NCI-H1417 (cell line): ENCODE measurements at regions not wholly inside any gene's neighbourhood (a gene's known extent, or its start where the extent isn't known, plus 50 kb on each side); places are given as distances from the start of the nearest gene placed in this dataset.

Source experiments
- DNase-seq, 3 experiments: peaks; one replicate each; lab custom pipeline; 2025; lab: John Stamatoyannopoulos, UW

GRCh38 chr2:104043864-104044263 lies 810.1 kb upstream of the POU3F3 start:
- peak in 2 of 3 experiments; percentile 48 to 77 for DNase-seq

GRCh38 chr2:104045071-104045470 lies 808.8 kb upstream of the POU3F3 start:
- no peak for DNase-seq

- DNase-seq: peak in 2 of 3 experiments; percentile 39 to 68
These were observed 807.4 kb upstream of the POU3F3 start for GRCh38 chr2:104046466-104046865.

- no peak for DNase-seq
These were observed 806.4 kb upstream of the POU3F3 start for GRCh38 chr2:104047516-104047915.

GRCh38 chr2:104049438-104049837 lies 804.5 kb upstream of the POU3F3 start:
- DNase-seq: no peak

GRCh38 chr2:104049981-104050380 lies 803.9 kb upstream of the POU3F3 start:
- no peak for DNase-seq

GRCh38 chr2:104050656-104051242 lies 803.2 kb upstream of the POU3F3 start:
- peak in 2 of 3 experiments; percentile 46 to 89 for DNase-seq

- DNase-seq: no peak
These were observed 802.1 kb upstream of the POU3F3 start for GRCh38 chr2:104051766-104052165.

GRCh38 chr2:104052356-104052755 lies 801.6 kb upstream of the POU3F3 start:
- DNase-seq: no peak

- no peak for DNase-seq
These were observed 797.5 kb upstream of the POU3F3 start for GRCh38 chr2:104056451-104056850.

- no peak for DNase-seq
These were observed 785.2 kb upstream of the POU3F3 start for GRCh38 chr2:104068665-104069064.

GRCh38 chr2:104077573-104077972 lies 776.3 kb upstream of the POU3F3 start:
- no peak for DNase-seq

- no peak for DNase-seq
These were observed 775.3 kb upstream of the POU3F3 start for GRCh38 chr2:104078431-104079157.

GRCh38 chr2:104088745-104089144 lies 765.2 kb upstream of the POU3F3 start:
- no peak for DNase-seq

- DNase-seq: no peak
These were observed 763.5 kb upstream of the POU3F3 start for GRCh38 chr2:104090407-104090806.

- no peak for DNase-seq
These were observed 762.0 kb upstream of the POU3F3 start for GRCh38 chr2:104091894-104092293.

- no peak for DNase-seq
These were observed 761.0 kb upstream of the POU3F3 start for GRCh38 chr2:104092886-104093285.

- no peak for DNase-seq
These were observed 751.3 kb upstream of the POU3F3 start for GRCh38 chr2:104102615-104103014.

GRCh38 chr2:104109356-104109755 lies 744.6 kb upstream of the POU3F3 start:
- no peak for DNase-seq

GRCh38 chr2:104118889-104119288 lies 735.0 kb upstream of the POU3F3 start:
- no peak for DNase-seq

GRCh38 chr2:104120171-104120570 lies 733.7 kb upstream of the POU3F3 start:
- DNase-seq: no peak

GRCh38 chr2:104125096-104125495 lies 728.8 kb upstream of the POU3F3 start:
- no peak for DNase-seq

- DNase-seq: no peak
These were observed 726.7 kb upstream of the POU3F3 start for GRCh38 chr2:104127049-104127770.
